ENCODE measurements at regions not wholly inside any gene's neighbourhood (a gene's known extent, or its start where the extent isn't known, plus 50 kb on each side); places are given as distances from the start of the nearest gene placed in this dataset.

- TF ChIP-seq CTCF (IDR thresholded peaks at IDR 0.05) (no peak), POLR2A (IDR thresholded peaks at IDR 0.05) (no peak), POLR2AphosphoS5 (IDR thresholded peaks at IDR 0.05) (no peak)
Observed at GRCh38 chr1:229076195-229076594, 194.7 kb upstream of the RAB4A start.

All from prostate gland (tissue), 2 donors.